COR-L47 (cell line): ENCODE measurements at regions not wholly inside any gene's neighbourhood (a gene's known extent, or its start where the extent isn't known, plus 50 kb on each side); places are given as distances from the start of the nearest gene placed in this dataset.
"Not testable (repeated sequence)": the region's sequence is repeated elsewhere in the genome, so short reads cannot be mapped to it uniquely, and the experiment has no call there.

ENCODE experiments used
- DNase-seq: peaks from one replicate; lab custom pipeline; 2025; lab: John Stamatoyannopoulos, UW

- no peak for DNase-seq
Observed at GRCh38 chr5:56686337-56687195, 128.8 kb upstream of the MAP3K1 start.

DNA sequence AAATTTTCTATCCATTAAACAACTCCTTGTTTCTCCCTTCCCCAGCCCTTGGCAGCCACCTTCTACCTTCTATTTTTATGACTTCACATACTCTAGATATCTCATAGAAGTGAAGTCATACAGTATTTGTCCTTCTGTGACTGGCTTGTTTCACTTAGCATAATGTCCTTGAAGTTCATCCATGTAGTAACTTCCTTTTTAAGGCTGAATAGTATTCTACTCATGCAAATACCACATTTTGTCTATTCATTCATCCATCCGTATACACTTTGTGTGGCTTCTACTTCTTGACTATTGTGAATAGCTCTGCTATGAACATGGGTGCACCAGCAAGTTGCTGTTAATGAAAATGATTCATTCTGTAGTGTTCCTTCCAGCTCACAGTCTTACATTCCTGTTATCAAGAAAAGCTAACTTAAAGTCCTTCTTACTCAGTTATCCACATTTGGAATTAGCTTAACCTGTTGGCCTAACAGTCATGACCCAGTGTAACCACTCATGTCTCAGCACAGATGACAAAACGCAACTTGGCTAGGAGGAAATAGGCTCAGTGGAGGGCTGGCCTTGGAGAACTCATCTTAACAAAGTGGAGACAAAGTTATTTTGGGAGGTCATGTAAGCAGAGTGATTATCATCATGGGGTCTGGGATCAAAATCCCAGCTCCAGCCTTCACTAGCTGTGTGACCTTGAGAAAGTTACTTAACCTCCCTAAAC lies 129.7 kb upstream of the MAP3K1 start:
- no peak for DNase-seq

- no peak for DNase-seq
Observed at GRCh38 chr5:56684159-56684558, 131.2 kb upstream of the MAP3K1 start.

DNA sequence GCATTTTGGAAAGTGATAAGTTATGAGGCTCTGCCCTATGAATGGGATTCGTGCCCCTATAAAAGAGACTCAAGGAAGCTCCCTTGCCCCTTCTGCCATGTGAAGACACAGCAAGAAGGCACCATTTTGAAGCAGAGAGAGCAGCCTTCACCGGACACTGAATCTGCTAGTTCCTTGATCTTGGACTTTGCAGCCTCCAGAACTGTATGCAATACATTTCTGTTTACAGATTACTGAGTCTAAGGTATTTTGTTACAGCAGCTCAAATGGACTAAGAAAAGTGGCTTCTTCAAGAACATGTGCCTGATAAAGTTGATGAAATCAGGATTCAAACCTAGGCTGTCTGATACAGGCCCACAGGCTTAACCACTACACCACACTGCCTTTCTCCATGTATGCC lies 131.6 kb upstream of the MAP3K1 start:
- no peak for DNase-seq

- no peak for DNase-seq
Observed at GRCh38 chr5:56683281-56683680, 132.1 kb upstream of the MAP3K1 start.

DNA sequence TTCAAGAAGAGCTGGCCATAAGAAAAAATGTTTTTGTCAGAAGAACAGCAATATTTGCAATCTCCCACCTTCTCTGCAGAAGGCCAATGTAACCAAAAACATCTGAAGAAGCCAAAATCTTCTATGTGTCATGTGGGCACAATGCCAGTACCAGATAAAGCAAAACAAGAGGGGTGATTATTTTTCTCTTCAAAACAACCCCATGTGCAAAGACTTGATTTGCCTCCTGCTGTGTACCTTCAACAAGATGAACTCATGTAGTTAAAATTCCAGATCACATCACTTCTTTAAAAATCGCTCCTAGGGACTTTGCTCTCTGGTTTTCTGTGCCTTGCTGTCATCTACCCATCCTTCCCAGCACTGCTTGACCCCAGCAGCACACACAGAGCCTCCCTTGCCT lies 134.0 kb upstream of the MAP3K1 start:
- peak; percentile 72 for DNase-seq

DNA sequence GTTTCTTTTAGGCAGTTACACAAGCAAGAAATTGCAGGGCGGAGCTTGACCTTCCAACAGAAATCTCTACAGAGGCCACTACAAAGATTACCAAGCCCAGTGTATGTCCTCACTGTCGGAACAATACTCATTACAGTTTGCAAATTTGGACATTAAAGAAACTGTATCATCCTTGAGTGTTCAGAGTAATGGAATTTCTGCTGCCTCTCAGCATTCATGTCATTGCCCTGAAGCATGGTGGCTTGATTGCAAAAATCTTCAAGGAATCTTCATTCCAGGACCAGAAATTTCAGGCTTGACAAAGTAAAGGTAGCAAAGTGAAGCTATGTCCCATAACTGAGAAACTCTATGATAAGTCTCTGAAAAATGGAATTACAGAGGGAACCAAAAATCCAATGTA lies 134.6 kb upstream of the MAP3K1 start:
- DNase-seq = no peak

- DNase-seq = no peak
Observed at GRCh38 chr5:56677690-56678305, 137.6 kb upstream of the MAP3K1 start.

- no peak for DNase-seq
Observed at GRCh38 chr5:56676091-56676768, 139.1 kb upstream of the MAP3K1 start.

DNA sequence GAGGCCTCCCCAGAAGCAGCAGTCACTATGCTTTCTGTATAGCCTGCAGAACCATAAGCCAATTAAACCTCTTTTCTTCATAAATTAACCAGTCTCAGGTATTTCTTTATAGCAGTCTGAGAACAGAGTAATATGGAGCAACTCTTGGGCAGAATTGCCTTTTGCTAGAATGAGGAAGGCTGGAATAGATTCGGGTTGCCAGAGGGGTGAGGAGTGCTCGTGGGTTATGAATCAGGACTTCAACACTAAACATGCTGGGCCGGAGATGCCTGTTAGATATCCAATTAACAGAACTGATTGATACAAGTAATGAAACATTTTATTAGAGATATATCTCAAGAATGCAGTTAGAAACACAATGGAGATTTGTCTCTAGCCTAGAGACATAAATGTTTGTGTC lies 140.9 kb upstream of the MAP3K1 start:
- DNase-seq = no peak

GRCh38 chr5:56673171-56673570 lies 142.2 kb upstream of the MAP3K1 start:
- no peak for DNase-seq

DNA sequence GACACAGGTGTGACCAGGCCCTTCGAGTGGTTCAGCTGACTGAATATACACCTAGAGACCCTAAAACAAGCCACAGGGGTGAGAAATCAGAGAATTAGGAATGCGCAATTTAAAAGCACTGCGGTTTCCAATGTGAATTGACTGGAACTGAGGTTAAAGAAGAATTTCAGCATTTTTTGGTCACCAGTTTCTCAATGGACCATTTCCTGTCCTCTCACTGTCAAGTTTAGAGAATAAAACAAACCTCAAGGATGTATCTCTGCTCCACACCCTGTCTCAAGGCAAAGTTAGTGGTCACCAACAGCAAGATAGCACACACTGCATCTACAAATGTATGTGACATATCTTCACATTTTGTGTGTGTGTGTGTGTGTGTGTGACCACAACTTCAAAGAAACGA lies 143.8 kb upstream of the MAP3K1 start:
- DNase-seq = no peak

DNA sequence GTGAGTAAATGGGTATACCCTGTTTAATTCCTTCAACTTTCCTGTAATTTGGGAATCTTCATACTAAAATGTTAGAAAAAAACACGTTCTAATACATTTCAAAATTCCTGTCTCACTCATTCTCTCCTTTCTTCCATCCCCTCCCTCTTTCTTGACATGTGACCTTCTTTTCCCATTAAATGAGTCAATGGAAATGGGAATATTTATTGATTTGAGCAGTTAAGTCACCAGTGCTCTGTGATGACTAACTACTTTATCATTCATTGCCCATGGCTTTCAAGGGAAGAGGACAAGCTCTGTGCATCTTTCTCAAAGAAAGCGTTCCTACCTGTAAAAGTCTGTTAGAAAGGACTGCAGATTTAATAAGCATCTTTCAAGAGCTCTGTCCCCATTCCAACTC lies 144.4 kb upstream of the MAP3K1 start:
- no peak for DNase-seq

DNA sequence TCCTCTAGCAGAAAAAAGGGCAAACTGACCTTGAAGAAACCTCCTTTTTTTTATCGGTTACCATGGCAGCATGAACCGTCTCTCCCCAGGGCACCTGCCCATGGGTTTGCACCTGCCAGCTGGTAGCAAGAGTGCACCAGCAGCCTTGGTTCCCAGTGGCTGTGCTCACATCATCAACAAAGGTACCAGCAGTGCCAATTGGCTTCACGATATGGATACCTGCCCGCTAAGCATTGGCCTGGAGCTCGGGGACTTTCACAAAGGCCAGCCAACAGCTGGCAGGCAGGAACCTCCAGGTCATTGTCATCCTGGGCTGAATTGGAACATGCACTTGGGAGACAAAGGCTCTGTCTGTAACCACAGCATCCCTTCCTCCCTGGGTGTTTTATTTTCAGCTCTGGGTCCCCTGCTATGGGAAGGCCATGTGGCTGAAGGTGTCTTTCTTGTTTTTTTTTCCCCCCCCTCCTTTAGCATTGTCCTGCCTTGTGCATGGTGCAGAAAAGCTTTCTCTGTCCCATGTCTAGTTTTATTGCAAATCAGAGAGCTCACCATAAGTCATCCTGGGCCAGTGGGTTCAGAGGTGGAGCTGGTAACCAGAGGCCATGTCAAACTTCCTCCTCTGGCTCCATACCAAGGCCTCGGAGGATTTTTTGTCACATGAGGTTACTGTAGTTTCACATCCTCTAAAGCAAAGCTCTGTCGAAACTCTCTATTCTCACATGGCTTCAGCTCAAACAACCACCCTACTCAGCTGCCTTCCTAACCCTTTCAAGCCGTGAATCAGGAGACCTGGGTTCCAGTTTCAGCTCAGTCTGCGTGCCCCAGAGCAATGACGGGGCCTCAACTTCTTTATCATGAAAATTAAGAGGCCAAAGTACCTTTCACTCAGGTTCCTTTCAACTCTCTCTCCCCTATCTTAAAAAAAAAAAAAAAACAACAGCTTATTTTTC lies 145.5 kb upstream of the MAP3K1 start:
- DNase-seq = peak; percentile 87

DNA sequence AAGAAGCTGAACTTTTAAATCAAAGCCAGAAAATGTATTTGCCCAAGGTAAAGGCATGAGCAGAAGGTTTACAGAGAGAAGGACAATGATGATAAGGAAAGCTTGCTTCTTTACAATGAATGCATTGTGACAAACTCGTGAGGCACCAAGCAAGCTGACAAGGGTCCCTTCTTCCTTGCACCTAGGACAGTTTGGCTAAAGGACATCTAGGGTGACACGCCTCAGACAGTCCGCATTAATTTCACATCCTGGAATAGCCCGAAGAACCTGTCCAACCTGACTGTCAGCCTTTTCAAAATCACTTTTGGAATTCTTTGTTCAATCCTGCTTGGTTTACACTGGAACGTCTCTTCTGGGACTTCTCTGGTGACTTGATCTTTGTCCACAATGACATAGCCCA lies 146.4 kb upstream of the MAP3K1 start:
- DNase-seq = peak; percentile 16

DNA sequence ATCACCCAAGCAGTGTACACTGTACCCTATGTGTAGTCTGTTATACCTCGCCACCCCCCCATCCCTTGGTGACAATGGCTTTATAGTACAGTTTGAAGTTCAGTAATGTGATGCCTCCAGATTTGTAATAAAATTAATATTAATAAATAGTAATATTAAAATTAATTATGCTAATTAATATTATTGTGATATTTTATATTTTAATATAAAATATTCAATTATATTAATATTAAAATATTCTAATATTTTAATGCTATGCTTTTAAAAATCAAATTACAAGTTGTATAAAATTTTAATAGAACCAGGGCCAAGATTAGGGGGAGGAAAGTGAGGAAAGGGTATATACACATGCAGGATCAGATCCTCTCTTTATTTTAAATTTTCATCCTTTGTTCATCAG lies 147.7 kb upstream of the MAP3K1 start:
- DNase-seq = no peak

DNA sequence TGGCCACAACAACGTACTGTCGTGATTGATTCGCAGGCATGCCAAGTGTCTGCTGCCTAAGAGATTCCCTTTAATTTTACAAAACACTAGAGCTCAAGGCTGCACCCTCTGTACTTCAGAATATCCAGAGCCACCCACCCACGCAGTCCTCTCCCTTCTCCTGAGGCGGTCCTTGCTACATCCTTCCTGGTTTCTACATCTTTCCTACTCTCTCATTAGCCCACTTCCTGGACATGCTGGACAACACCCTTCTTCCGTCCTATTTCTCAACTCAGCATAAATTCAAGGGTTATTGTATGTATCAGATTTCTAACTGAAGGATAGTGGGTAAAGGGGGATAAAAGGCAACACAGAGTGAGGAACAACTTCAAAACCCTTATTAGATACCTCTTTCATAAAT lies 148.4 kb upstream of the MAP3K1 start:
- DNase-seq = no peak

DNA sequence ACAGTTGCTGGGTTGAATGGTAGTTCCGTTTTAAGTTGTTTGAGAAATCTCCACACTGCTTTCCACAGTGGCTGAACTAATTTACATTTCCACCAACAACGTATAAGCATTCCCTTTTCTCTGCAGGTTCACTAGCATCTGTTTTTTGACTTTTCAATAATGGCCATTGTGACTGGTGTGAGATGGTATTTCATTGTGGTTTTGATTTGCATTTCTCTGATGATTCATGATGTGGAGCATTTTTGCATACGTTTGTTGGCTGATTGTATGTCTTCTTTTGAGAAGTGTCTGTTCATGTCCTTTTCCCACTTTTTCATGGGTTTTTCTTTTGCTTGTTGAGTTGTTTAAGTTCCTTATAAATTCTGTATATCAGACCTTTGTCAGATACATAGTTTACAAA lies 150.2 kb upstream of the MAP3K1 start:
- not testable (repeated sequence) for DNase-seq

DNA sequence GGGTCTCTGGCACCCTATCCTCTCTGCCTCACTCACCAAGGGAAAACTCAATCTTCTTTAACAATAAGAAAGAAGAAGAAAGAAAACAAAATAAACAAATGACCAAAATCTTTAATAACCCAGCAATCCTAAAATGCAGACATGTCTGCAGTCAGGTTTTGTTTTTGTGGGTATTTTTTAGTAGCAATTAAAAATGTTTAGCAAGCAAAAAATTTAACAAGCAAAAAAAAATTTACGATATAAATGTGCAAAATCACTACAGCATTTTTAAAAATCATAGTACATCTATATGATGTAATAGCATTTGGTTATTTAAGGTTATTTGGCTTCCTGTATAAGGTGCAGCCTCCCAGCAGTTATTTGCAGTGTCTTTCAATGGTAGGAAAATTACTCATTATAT lies 151.3 kb upstream of the MAP3K1 start:
- no peak for DNase-seq

DNA sequence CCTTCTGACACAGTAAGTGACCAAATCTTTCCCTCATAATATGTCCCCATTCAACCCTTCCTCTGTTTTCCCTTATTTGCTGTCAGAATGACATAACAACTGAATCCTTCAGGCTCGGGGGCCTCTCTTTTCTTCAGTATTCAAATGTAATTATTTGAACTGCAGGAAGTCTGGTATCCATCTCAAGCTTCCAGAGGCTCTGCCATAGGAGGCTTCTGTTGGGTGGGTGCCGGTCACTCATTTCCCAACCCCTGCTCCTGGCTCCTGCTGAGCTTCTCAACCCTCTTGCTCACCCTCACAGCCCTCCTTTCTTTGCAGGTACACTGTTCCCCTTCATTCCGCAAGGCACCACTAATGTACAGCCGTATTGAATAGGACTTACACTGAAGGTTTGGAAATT lies 151.8 kb upstream of the MAP3K1 start:
- no peak for DNase-seq

GRCh38 chr5:56662893-56663292 lies 152.5 kb upstream of the MAP3K1 start:
- DNase-seq = no peak
